H9 (cell line): ENCODE measurements at regions not wholly inside any gene's neighbourhood (a gene's known extent, or its start where the extent isn't known, plus 50 kb on each side); places are given as distances from the start of the nearest gene placed in this dataset.

Source experiments
- DNase-seq: peaks from one replicate; pipeline ENCODE4 v3.0.0-alpha.2; 2017
- H2AFZ ChIP-seq: one replicate; pipeline ENCODE4 v1.6.1; 2013; ENCODE audit warnings: mild to moderate bottlenecking, low read length, control low read depth, moderate library complexity
- H2AK5ac ChIP-seq: 2 replicates; pipeline ENCODE4 v1.6.1; 2013; ENCODE audit warnings: low read length, control low read depth, mixed read lengths; ENCODE audit not compliant: insufficient read length
- H2BK120ac ChIP-seq: one replicate; pipeline ENCODE4 v1.6.1; 2013; ENCODE audit warnings: low read depth, mild to moderate bottlenecking, low read length, control low read depth, inconsistent platforms; ENCODE audit not compliant: poor library complexity, severe bottlenecking
- H2BK12ac ChIP-seq: 2 replicates; pipeline ENCODE4 v1.6.1; 2013; ENCODE audit warnings: low read length, control low read depth, mixed read lengths, low read depth; ENCODE audit not compliant: insufficient read length
- H2BK15ac ChIP-seq: 2 replicates; pipeline ENCODE4 v1.6.1; 2013; ENCODE audit warnings: low read depth, low read length, control low read depth
- H2BK20ac ChIP-seq: one replicate; pipeline ENCODE4 v1.6.1; 2013; ENCODE audit warnings: low read depth, mild to moderate bottlenecking, low read length, control low read depth, inconsistent platforms; ENCODE audit not compliant: poor library complexity, severe bottlenecking
- H2BK5ac ChIP-seq: 2 replicates; pipeline ENCODE4 v1.6.1; 2013; ENCODE audit warnings: low read length, control low read depth, mixed read lengths; ENCODE audit not compliant: insufficient read length
- H3K14ac ChIP-seq: 2 replicates; pipeline ENCODE4 v1.6.1; 2013; ENCODE audit warnings: low read length, control low read depth; ENCODE audit not compliant: insufficient read depth
- H3K18ac ChIP-seq: 2 replicates; pipeline ENCODE4 v1.6.1; 2013; ENCODE audit warnings: low read depth, mild to moderate bottlenecking, mixed read lengths, low read length, control low read depth; ENCODE audit not compliant: insufficient read length
- H3K23ac ChIP-seq: 2 replicates; pipeline ENCODE4 v1.6.1; 2013; ENCODE audit warnings: low read length, control low read depth, mixed read lengths, low read depth; ENCODE audit not compliant: insufficient read length
- H3K23me2 ChIP-seq: 2 replicates; pipeline ENCODE4 v1.6.1; 2013; ENCODE audit warnings: low read depth, mild to moderate bottlenecking, mixed read lengths, low read length, control low read depth; ENCODE audit not compliant: insufficient read length, poor library complexity, severe bottlenecking
- H3K27ac ChIP-seq: 2 replicates; pipeline ENCODE4 v1.5.1; 2013; ENCODE audit warnings: low read length, control low read depth, mixed read lengths, low read depth; ENCODE audit not compliant: insufficient read length
- H3K27me3 ChIP-seq: 2 replicates; pipeline ENCODE4 v1.6.1; 2013; ENCODE audit warnings: low read length, control low read depth, inconsistent platforms; ENCODE audit not compliant: insufficient read depth
- H3K4ac ChIP-seq: 2 replicates; pipeline ENCODE4 v1.6.1; 2013; ENCODE audit warnings: low read depth, mild to moderate bottlenecking, control low read depth, inconsistent platforms, low read length, moderate library complexity
- H3K4me1 ChIP-seq: 2 replicates; pipeline ENCODE4 v1.6.1; 2013; ENCODE audit warnings: low read length, control low read depth, inconsistent platforms; ENCODE audit not compliant: insufficient read depth
- H3K4me2 ChIP-seq: 2 replicates; pipeline ENCODE4 v1.6.1; 2013; ENCODE audit warnings: low read length, control low read depth, mixed read lengths; ENCODE audit not compliant: insufficient read length, insufficient read depth
- H3K56ac ChIP-seq: 2 replicates; pipeline ENCODE4 v1.6.1; 2013; ENCODE audit warnings: low read depth, mild to moderate bottlenecking, mixed read lengths, low read length, control low read depth; ENCODE audit not compliant: insufficient read length
- H3K79me1 ChIP-seq: 2 replicates; pipeline ENCODE4 v1.6.1; 2013; ENCODE audit warnings: low read depth, mild to moderate bottlenecking, moderate library complexity, low read length, control low read depth, inconsistent platforms; ENCODE audit not compliant: insufficient read depth, poor library complexity, severe bottlenecking
- H3K79me2 ChIP-seq: 2 replicates; pipeline ENCODE4 v1.6.1; 2013; ENCODE audit warnings: low read length, control low read depth, inconsistent platforms; ENCODE audit not compliant: insufficient read depth
- H3K9ac ChIP-seq: 2 replicates; pipeline ENCODE4 v1.6.1; 2013; ENCODE audit warnings: low read length, control low read depth, mixed read lengths; ENCODE audit not compliant: insufficient read length; ENCODE audit errors: extremely low read depth
- H3K9me3 ChIP-seq: one replicate; pipeline ENCODE4 v1.6.1; 2013; ENCODE audit warnings: low read depth, low read length, inconsistent platforms; ENCODE audit not compliant: control insufficient read depth
- H3T11ph ChIP-seq: one replicate; pipeline ENCODE4 v1.6.1; 2013; ENCODE audit warnings: mild to moderate bottlenecking, low read length, control low read depth, inconsistent platforms
- H4K20me1 ChIP-seq: one replicate; pipeline ENCODE4 v1.6.1; 2013; ENCODE audit not compliant: control insufficient read depth, insufficient read length, insufficient read depth
- H4K5ac ChIP-seq: 2 replicates; pipeline ENCODE4 v1.6.1; 2013; ENCODE audit warnings: low read depth, mild to moderate bottlenecking, mixed read lengths, low read length, control low read depth; ENCODE audit not compliant: insufficient read length
- H4K8ac ChIP-seq: replicated peaks from 2 replicates; pipeline ENCODE4 v1.6.1; 2013; ENCODE audit warnings: low read length, control low read depth, mixed read lengths, low read depth; ENCODE audit not compliant: insufficient read length
- H4K91ac ChIP-seq: 2 replicates; pipeline ENCODE4 v1.6.1; 2013; ENCODE audit warnings: low read depth, mild to moderate bottlenecking, moderate library complexity, mixed read lengths, low read length, control low read depth; ENCODE audit not compliant: insufficient read length
- H3K27ac Mint-ChIP-seq, 3 experiments: 2 replicates in 2 of 3; 3 replicates in 1 of 3; pipeline ENCODE4 v1.8.0; 2020 to 2021; ENCODE audit warnings: mixed read lengths in 3 of 3, mild to moderate bottlenecking in 1 of 3, moderate library complexity in 1 of 3
- H3K27me3 Mint-ChIP-seq: 2 replicates; pipeline ENCODE4 v1.8.0; 2021; ENCODE audit warnings: low read depth, mild to moderate bottlenecking, moderate library complexity, mixed read lengths
- H3K36me3 Mint-ChIP-seq, 3 experiments: 2 replicates in 2 of 3; 3 replicates in 1 of 3; pipeline ENCODE4 v1.8.0; 2020 to 2021; ENCODE audit warnings: low read depth in 3 of 3, mixed read lengths in 3 of 3; ENCODE audit not compliant: insufficient read depth in 1 of 3
- H3K4me1 Mint-ChIP-seq, 2 experiments: 2 replicates each; pipeline ENCODE4 v1.8.0; 2020; ENCODE audit warnings: mixed read lengths in 2 of 2
- H3K4me3 Mint-ChIP-seq, 2 experiments: 2 replicates in 1 of 2; 3 replicates in 1 of 2; pipeline ENCODE4 v1.8.0; 2020 to 2021; ENCODE audit warnings: mild to moderate bottlenecking in 2 of 2, mixed read lengths in 2 of 2, moderate library complexity in 1 of 2
- H3K9me3 Mint-ChIP-seq, 2 experiments: 2 replicates in 1 of 2; 3 replicates in 1 of 2; pipeline ENCODE4 v1.8.0; 2020; ENCODE audit warnings: mild to moderate bottlenecking in 2 of 2, mixed read lengths in 2 of 2, moderate library complexity in 1 of 2
- WGBS: extraction: QIAGEN DNeasy Blood & Tissue Kit; methylation state at CpG from one replicate; pipeline ENCODE4 v1.1.7; 2013; ENCODE audit warnings: missing lambda C conversion rate, low lambda C conversion rate, mixed read lengths; ENCODE audit not compliant: insufficient read length; ENCODE audit errors: extremely low coverage; 5-methylcytosine and 5-hydroxymethylcytosine counted together
- TF ChIP-seq, protein P1 (sequence below): fragments of 200-600 bp; sonication (generic); conservative IDR thresholded peaks from 3 replicates; pipeline ENCODE4 v1.8.0; 2021; ENCODE audit warnings: antibody characterized with exemption, mild to moderate bottlenecking

DNA sequence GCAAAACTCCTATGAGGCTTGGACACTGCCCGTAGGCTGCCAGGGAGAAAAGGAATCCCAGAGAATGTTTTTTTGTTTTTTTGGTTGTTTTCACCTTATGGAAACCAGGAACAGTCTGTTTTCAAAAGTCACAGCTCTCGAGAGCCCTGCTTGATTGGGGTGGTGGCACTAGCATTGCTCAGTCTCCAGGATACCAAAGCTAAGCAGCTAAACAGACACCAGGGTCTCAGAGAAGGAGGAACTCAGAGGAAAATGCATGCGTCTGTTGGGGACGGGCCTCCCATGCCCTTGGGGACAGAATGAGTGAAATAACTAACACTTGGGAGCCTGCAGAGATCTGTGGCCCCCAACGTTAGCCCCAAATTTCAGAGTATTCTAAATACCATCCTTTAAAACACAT lies 178.8 kb downstream of the SOX9 start:
- Histone ChIP-seq H3K4me1 (no peaks in the 10 kb centered on the region; the same call in 1 of the 2 replicates), H2AK5ac (no peak overlapping the region), H3K79me1 (no peaks in the 10 kb centered on the region), H2BK120ac (no peak overlapping the region), H3K79me2 (no peaks in the 10 kb centered on the region), H4K8ac (no peak overlapping the region), H3K23me2 (no peaks in the 10 kb centered on the region), H3K27me3 (no peaks in the 10 kb centered on the region), H2BK20ac (no peak overlapping the region), H4K91ac (no peak overlapping the region), H2BK5ac (no peak overlapping the region), H4K20me1 (no peaks in the 10 kb centered on the region), H3K56ac (no peak overlapping the region), H2BK12ac (no peak overlapping the region), H3K14ac (no peak overlapping the region), H3K9me3 (no peaks in the 10 kb centered on the region), H2BK15ac (no peak overlapping the region), H2AFZ (no peak overlapping the region), H3K9ac (no peak overlapping the region), H3K4ac (no peak overlapping the region), H3K23ac (no peak overlapping the region), H4K5ac (no peak overlapping the region), H3T11ph (no peak overlapping the region), H3K4me2 (no peak overlapping the region), H3K18ac (no peak overlapping the region), H3K27ac (no peak overlapping the region)
- TF ChIP-seq, protein P1, sequence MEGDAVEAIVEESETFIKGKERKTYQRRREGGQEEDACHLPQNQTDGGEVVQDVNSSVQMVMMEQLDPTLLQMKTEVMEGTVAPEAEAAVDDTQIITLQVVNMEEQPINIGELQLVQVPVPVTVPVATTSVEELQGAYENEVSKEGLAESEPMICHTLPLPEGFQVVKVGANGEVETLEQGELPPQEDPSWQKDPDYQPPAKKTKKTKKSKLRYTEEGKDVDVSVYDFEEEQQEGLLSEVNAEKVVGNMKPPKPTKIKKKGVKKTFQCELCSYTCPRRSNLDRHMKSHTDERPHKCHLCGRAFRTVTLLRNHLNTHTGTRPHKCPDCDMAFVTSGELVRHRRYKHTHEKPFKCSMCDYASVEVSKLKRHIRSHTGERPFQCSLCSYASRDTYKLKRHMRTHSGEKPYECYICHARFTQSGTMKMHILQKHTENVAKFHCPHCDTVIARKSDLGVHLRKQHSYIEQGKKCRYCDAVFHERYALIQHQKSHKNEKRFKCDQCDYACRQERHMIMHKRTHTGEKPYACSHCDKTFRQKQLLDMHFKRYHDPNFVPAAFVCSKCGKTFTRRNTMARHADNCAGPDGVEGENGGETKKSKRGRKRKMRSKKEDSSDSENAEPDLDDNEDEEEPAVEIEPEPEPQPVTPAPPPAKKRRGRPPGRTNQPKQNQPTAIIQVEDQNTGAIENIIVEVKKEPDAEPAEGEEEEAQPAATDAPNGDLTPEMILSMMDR, result no peak
- peaks cover 15% of the 10 kb centered on the region for H3K27me3 Mint-ChIP-seq
- no peak overlapping the region for H3K4me3 Mint-ChIP-seq
- H3K9me3 Mint-ChIP-seq, result no peaks in the 10 kb centered on the region
- H3K36me3 Mint-ChIP-seq, result no peaks in the 10 kb centered on the region
- WGBS, result no CpG with 5 or more reads among the region's 5 CpGs
- no peak for DNase-seq
- H3K4me1 Mint-ChIP-seq, result no peaks in the 10 kb centered on the region
- no peak overlapping the region; a peak in 1 of 7 replicates for H3K27ac Mint-ChIP-seq
